H1 (cell line): ENCODE measurements at regions not wholly inside any gene's neighbourhood (a gene's known extent, or its start where the extent isn't known, plus 50 kb on each side); places are given as distances from the start of the nearest gene placed in this dataset.

Source experiments
- CTCF ChIA-PET: fragments of 300-600 bp; sonication (Branson Sonifier 250); formaldehyde crosslinking; loops from one replicate; lab custom pipeline; 2021; ENCODE audit not compliant: partially characterized antibody; lab: Charles Lee
- POLR2A ChIA-PET: fragments of 300-600 bp; sonication (Branson Sonifier 250); formaldehyde crosslinking; loops from one replicate; lab custom pipeline; 2021; ENCODE audit warnings: inconsistent platforms; ENCODE audit not compliant: partially characterized antibody; lab: Charles Lee
- DNase-seq, 2 experiments: peaks; one replicate each; pipeline versions ENCODE4 v3.0.0 to v3.0.0-alpha.2; 2010 to 2022; ENCODE audit warnings: low spot score in 2 of 2, low read depth in 1 of 2, mixed read lengths in 1 of 2
- FAIRE-seq: peaks from 2 replicates; lab custom pipeline; 2011; peaks lifted over from hg19 to GRCh38; lab: Jason Lieb, UNC
- H2AFZ ChIP-seq: 2 replicates; pipeline ENCODE4 v1.8.1; 2012; ENCODE audit warnings: low read length, inconsistent platforms
- H2AK5ac ChIP-seq: 2 replicates; pipeline ENCODE4 v1.6.1; 2013; ENCODE audit warnings: low read depth, low read length
- H2BK120ac ChIP-seq: replicated peaks from 2 replicates; pipeline ENCODE3; 2013; ENCODE audit warnings: low read depth, low read length, inconsistent platforms
- H2BK12ac ChIP-seq: 2 replicates; pipeline ENCODE4 v1.6.1; 2013; ENCODE audit warnings: low read depth, low read length
- H2BK15ac ChIP-seq: 2 replicates; pipeline ENCODE4 v1.6.1; 2013; ENCODE audit warnings: low read length
- H2BK20ac ChIP-seq: 2 replicates; pipeline ENCODE4 v1.6.1; 2013; ENCODE audit warnings: low read length
- H2BK5ac ChIP-seq: 2 replicates; pipeline ENCODE4 v1.6.1; 2013; ENCODE audit warnings: low read depth, low read length
- H3K14ac ChIP-seq: 2 replicates; pipeline ENCODE4 v1.6.1; 2013; ENCODE audit warnings: inconsistent platforms; ENCODE audit not compliant: insufficient read length
- H3K18ac ChIP-seq: 2 replicates; pipeline ENCODE4 v1.6.1; 2013; ENCODE audit warnings: low read length; ENCODE audit errors: extremely low read depth
- H3K23ac ChIP-seq: 2 replicates; pipeline ENCODE4 v1.6.1; 2013; ENCODE audit warnings: inconsistent platforms; ENCODE audit not compliant: insufficient read length
- H3K23me2 ChIP-seq: 2 replicates; pipeline ENCODE4 v1.6.1; 2013; ENCODE audit warnings: low read depth, low read length
- H3K27ac ChIP-seq: 2 replicates; pipeline ENCODE4 v1.6.1; 2011; ENCODE audit warnings: low read depth, low read length, inconsistent platforms
- H3K27me3 ChIP-seq, 4 experiments: replicated peaks in 1 of 4; 1 replicate in 1 of 4; 2 replicates in 3 of 4; pipeline versions ENCODE4 v1.6.1 to v1.8.1; 2011 to 2013; ENCODE audit warnings: low read length in 3 of 4, mild to moderate bottlenecking in 3 of 4, inconsistent platforms in 2 of 4, mixed read lengths in 2 of 4, moderate library complexity in 1 of 4; ENCODE audit not compliant: control insufficient read depth in 3 of 4, insufficient read depth in 3 of 4; ENCODE audit errors: extremely low read depth in 1 of 4
- H3K36me3 ChIP-seq, 4 experiments: 2 replicates each; pipeline versions ENCODE4 v1.6.1 to v1.8.1; 2011 to 2013; ENCODE audit warnings: mild to moderate bottlenecking in 4 of 4, low read length in 3 of 4, moderate library complexity in 2 of 4, control low read depth in 1 of 4, inconsistent platforms in 1 of 4; ENCODE audit not compliant: insufficient read depth in 4 of 4, control insufficient read depth in 2 of 4
- H3K4ac ChIP-seq: replicated peaks from 2 replicates; pipeline ENCODE3; 2013; ENCODE audit warnings: low read length, low read depth, mixed read lengths, inconsistent platforms; ENCODE audit not compliant: insufficient read length
- H3K4me1 ChIP-seq, 4 experiments: replicated peaks in 1 of 4; 1 replicate in 1 of 4; 2 replicates in 3 of 4; pipeline versions ENCODE4 v1.6.1 to v1.8.1; 2011 to 2013; ENCODE audit warnings: low read length in 3 of 4, inconsistent platforms in 2 of 4, mixed read lengths in 1 of 4; ENCODE audit not compliant: insufficient read depth in 4 of 4, control insufficient read depth in 3 of 4
- H3K4me2 ChIP-seq, 2 experiments: 2 replicates each; pipeline versions ENCODE4 v1.6.1 to v1.8.1; 2011 to 2013; ENCODE audit warnings: low read depth in 2 of 2, low read length in 2 of 2, control low read depth in 1 of 2, inconsistent platforms in 1 of 2, mild to moderate bottlenecking in 1 of 2; ENCODE audit not compliant: insufficient read depth in 1 of 2
- H3K4me3 ChIP-seq, 4 experiments: fragments of 200-600, 300-600 bp in 1 of 4; sonication (generic), shearing (Covaris generic), sonication (Bioruptor Twin) in 1 of 4; 2 replicates each; pipeline versions ENCODE4 v1.5.1 to v1.8.1; 2011 to 2016; ENCODE audit warnings: low read length in 4 of 4, low read depth in 3 of 4, control low read depth in 2 of 4, inconsistent platforms in 2 of 4, mild to moderate bottlenecking in 2 of 4, mixed read lengths in 1 of 4, moderate library complexity in 1 of 4; ENCODE audit not compliant: insufficient read depth in 2 of 4; ENCODE audit errors: extremely low read depth in 1 of 4
- H3K56ac ChIP-seq: replicated peaks from 2 replicates; pipeline ENCODE3; 2013; ENCODE audit warnings: low read depth, mild to moderate bottlenecking, mixed read lengths, low read length, inconsistent platforms; ENCODE audit not compliant: insufficient read length
- H3K79me1 ChIP-seq: 2 replicates; pipeline ENCODE4 v1.6.1; 2013; ENCODE audit warnings: low read depth, low read length, control low read depth
- H3K79me2 ChIP-seq, 2 experiments: 2 replicates each; pipeline versions ENCODE4 v1.6.1 to v1.8.1; 2012 to 2013; ENCODE audit warnings: low read length in 2 of 2, mild to moderate bottlenecking in 2 of 2, inconsistent platforms in 1 of 2; ENCODE audit not compliant: insufficient read depth in 2 of 2, control insufficient read depth in 1 of 2
- H3K9ac ChIP-seq, 4 experiments: replicated peaks in 1 of 4; 1 replicate in 1 of 4; 2 replicates in 3 of 4; pipeline versions ENCODE4 v1.6.1 to v1.8.1; 2011 to 2013; ENCODE audit warnings: low read depth in 3 of 4, low read length in 3 of 4, control low read depth in 2 of 4, mild to moderate bottlenecking in 2 of 4, moderate library complexity in 2 of 4, inconsistent platforms in 1 of 4; ENCODE audit errors: extremely low read depth in 1 of 4
- H3K9me3 ChIP-seq, 2 experiments: 2 replicates each; pipeline versions ENCODE4 v1.6.1 to v1.8.1; 2012 to 2013; ENCODE audit warnings: mild to moderate bottlenecking in 2 of 2, moderate library complexity in 2 of 2, control low read depth in 1 of 2, inconsistent platforms in 1 of 2, low read depth in 1 of 2, low read length in 1 of 2, mixed read lengths in 1 of 2; ENCODE audit not compliant: insufficient read depth in 2 of 2
- H4K20me1 ChIP-seq, 2 experiments: replicated peaks in 1 of 2; 2 replicates each; pipeline versions ENCODE3 to v1.8.1; 2011 to 2013; ENCODE audit warnings: inconsistent platforms in 2 of 2, low read length in 2 of 2, mild to moderate bottlenecking in 1 of 2; ENCODE audit not compliant: insufficient read depth in 2 of 2, control insufficient read depth in 1 of 2
- H4K5ac ChIP-seq: 2 replicates; pipeline ENCODE4 v1.6.1; 2013; ENCODE audit warnings: low read length, low read depth, mixed read lengths, inconsistent platforms; ENCODE audit not compliant: insufficient read length
- H4K8ac ChIP-seq: 2 replicates; pipeline ENCODE4 v1.8.0; 2013; ENCODE audit warnings: mild to moderate bottlenecking, moderate library complexity, low read length, inconsistent platforms; ENCODE audit not compliant: insufficient read depth; ENCODE audit errors: extremely low read depth
- H4K91ac ChIP-seq: replicated peaks from 2 replicates; pipeline ENCODE3; 2013; ENCODE audit warnings: low read length, mixed read lengths, inconsistent platforms; ENCODE audit not compliant: insufficient read length
- GABPA ChIP-seq: IDR thresholded peaks from 2 replicates; pipeline ENCODE4 v1.6.1; 2011; ENCODE audit warnings: mild to moderate bottlenecking, low read length, moderate library complexity, borderline replicate concordance; ENCODE audit not compliant: insufficient read depth
- TF ChIP-seq, protein P1 (sequence below): fragments of 300-600 bp; sonication (generic); IDR thresholded peaks from 2 replicates; pipeline ENCODE4 v1.7.1; 2012; ENCODE audit warnings: low read length, moderate library complexity, mild to moderate bottlenecking, inconsistent platforms; ENCODE audit not compliant: insufficient replicate concordance

DNA sequence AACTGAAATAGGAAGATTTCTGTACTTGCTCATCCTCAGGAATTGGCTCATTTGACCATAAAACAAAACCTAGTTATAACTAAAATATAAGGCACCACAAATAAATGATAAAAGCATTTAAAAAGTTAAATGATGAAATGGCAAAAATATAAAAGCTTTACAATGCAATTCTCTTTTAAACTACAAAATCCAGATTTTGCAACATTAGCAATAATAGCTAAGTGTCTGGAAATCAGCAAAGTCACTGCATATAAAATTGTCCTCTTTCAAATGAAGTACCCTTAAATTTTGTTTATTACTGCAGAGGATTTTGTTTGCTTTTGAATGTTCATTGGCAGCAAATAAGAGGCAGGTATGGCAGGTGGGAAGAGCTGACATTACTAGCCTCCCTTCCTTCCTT is 270.4 kb upstream of the RSPO3 start:
- H3K36me3 ChIP-seq, result no peaks in the 10 kb centered on the region
- H3K9me3 ChIP-seq, result no peaks in the 10 kb centered on the region; a peak in 1 of 4 replicates
- no peaks in the 10 kb centered on the region for H3K79me2 ChIP-seq
- no peak overlapping the region for H2BK20ac ChIP-seq
- H3K18ac ChIP-seq, result no peak overlapping the region
- H3K23me2 ChIP-seq, result no peaks in the 10 kb centered on the region
- H3K27me3 ChIP-seq, result no peaks in the 10 kb centered on the region
- FAIRE-seq (no peak), DNase-seq (no peak)
- H3K56ac ChIP-seq, result no peak overlapping the region
- H3K14ac ChIP-seq, result no peak overlapping the region
- no peak overlapping the region for H3K27ac ChIP-seq
- H4K5ac ChIP-seq, result no peak overlapping the region
- POLR2A ChIA-PET, result no interaction called here
- no peaks in the 10 kb centered on the region for H3K4me1 ChIP-seq
- H4K8ac ChIP-seq, result no peak overlapping the region
- CTCF ChIA-PET, result no interaction called here
- no peak overlapping the region for H3K4me2 ChIP-seq
- no peak overlapping the region for H2BK15ac ChIP-seq
- H2BK5ac ChIP-seq, result no peak overlapping the region
- H3K9ac ChIP-seq, result no peak overlapping the region
- no peak overlapping the region for H2BK12ac ChIP-seq
- no peak overlapping the region for H3K4ac ChIP-seq
- H4K20me1 ChIP-seq, result no peaks in the 10 kb centered on the region
- no peak overlapping the region for H4K91ac ChIP-seq
- no peak overlapping the region for H2AFZ ChIP-seq
- no peak overlapping the region for H3K4me3 ChIP-seq
- no peaks in the 10 kb centered on the region for H3K79me1 ChIP-seq
- H3K23ac ChIP-seq, result no peak overlapping the region
- no peak overlapping the region for H2BK120ac ChIP-seq
- no peak overlapping the region for H2AK5ac ChIP-seq
- TF ChIP-seq GABPA, result no peak
- TF ChIP-seq, protein P1, sequence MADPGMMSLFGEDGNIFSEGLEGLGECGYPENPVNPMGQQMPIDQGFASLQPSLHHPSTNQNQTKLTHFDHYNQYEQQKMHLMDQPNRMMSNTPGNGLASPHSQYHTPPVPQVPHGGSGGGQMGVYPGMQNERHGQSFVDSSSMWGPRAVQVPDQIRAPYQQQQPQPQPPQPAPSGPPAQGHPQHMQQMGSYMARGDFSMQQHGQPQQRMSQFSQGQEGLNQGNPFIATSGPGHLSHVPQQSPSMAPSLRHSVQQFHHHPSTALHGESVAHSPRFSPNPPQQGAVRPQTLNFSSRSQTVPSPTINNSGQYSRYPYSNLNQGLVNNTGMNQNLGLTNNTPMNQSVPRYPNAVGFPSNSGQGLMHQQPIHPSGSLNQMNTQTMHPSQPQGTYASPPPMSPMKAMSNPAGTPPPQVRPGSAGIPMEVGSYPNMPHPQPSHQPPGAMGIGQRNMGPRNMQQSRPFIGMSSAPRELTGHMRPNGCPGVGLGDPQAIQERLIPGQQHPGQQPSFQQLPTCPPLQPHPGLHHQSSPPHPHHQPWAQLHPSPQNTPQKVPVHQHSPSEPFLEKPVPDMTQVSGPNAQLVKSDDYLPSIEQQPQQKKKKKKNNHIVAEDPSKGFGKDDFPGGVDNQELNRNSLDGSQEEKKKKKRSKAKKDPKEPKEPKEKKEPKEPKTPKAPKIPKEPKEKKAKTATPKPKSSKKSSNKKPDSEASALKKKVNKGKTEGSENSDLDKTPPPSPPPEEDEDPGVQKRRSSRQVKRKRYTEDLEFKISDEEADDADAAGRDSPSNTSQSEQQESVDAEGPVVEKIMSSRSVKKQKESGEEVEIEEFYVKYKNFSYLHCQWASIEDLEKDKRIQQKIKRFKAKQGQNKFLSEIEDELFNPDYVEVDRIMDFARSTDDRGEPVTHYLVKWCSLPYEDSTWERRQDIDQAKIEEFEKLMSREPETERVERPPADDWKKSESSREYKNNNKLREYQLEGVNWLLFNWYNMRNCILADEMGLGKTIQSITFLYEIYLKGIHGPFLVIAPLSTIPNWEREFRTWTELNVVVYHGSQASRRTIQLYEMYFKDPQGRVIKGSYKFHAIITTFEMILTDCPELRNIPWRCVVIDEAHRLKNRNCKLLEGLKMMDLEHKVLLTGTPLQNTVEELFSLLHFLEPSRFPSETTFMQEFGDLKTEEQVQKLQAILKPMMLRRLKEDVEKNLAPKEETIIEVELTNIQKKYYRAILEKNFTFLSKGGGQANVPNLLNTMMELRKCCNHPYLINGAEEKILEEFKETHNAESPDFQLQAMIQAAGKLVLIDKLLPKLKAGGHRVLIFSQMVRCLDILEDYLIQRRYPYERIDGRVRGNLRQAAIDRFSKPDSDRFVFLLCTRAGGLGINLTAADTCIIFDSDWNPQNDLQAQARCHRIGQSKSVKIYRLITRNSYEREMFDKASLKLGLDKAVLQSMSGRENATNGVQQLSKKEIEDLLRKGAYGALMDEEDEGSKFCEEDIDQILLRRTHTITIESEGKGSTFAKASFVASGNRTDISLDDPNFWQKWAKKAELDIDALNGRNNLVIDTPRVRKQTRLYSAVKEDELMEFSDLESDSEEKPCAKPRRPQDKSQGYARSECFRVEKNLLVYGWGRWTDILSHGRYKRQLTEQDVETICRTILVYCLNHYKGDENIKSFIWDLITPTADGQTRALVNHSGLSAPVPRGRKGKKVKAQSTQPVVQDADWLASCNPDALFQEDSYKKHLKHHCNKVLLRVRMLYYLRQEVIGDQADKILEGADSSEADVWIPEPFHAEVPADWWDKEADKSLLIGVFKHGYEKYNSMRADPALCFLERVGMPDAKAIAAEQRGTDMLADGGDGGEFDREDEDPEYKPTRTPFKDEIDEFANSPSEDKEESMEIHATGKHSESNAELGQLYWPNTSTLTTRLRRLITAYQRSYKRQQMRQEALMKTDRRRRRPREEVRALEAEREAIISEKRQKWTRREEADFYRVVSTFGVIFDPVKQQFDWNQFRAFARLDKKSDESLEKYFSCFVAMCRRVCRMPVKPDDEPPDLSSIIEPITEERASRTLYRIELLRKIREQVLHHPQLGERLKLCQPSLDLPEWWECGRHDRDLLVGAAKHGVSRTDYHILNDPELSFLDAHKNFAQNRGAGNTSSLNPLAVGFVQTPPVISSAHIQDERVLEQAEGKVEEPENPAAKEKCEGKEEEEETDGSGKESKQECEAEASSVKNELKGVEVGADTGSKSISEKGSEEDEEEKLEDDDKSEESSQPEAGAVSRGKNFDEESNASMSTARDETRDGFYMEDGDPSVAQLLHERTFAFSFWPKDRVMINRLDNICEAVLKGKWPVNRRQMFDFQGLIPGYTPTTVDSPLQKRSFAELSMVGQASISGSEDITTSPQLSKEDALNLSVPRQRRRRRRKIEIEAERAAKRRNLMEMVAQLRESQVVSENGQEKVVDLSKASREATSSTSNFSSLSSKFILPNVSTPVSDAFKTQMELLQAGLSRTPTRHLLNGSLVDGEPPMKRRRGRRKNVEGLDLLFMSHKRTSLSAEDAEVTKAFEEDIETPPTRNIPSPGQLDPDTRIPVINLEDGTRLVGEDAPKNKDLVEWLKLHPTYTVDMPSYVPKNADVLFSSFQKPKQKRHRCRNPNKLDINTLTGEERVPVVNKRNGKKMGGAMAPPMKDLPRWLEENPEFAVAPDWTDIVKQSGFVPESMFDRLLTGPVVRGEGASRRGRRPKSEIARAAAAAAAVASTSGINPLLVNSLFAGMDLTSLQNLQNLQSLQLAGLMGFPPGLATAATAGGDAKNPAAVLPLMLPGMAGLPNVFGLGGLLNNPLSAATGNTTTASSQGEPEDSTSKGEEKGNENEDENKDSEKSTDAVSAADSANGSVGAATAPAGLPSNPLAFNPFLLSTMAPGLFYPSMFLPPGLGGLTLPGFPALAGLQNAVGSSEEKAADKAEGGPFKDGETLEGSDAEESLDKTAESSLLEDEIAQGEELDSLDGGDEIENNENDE, result no peak
